Upper lobe of right lung (tissue), 1 donor: ENCODE measurements at regions not wholly inside any gene's neighbourhood (a gene's known extent, or its start where the extent isn't known, plus 50 kb on each side); places are given as distances from the start of the nearest gene placed in this dataset.

Source experiments
- ATAC-seq: fragments of 200-7000 bp; cut with Tn5 transposase; one replicate; pipeline ENCODE4 v1.9.1; 2020; ENCODE audit warnings: mild to moderate bottlenecking, moderate library complexity
- DNase-seq: peaks from one replicate; pipeline ENCODE4 v3.0.0-alpha.2; 2020
- H3K27ac ChIP-seq: fragments of 200-600 bp; one replicate; pipeline ENCODE4 v1.8.0; 2022
- H3K27me3 ChIP-seq: fragments of 200-600 bp; one replicate; pipeline ENCODE4 v1.8.0; 2022; ENCODE audit warnings: mild to moderate bottlenecking
- H3K36me3 ChIP-seq: fragments of 200-600 bp; one replicate; pipeline ENCODE4 v1.8.0; 2022
- H3K4me1 ChIP-seq: fragments of 200-600 bp; one replicate; pipeline ENCODE4 v1.8.0; 2022
- H3K4me3 ChIP-seq: fragments of 200-600 bp; one replicate; pipeline ENCODE4 v1.8.0; 2022; ENCODE audit warnings: mild to moderate bottlenecking
- H3K9me3 ChIP-seq: fragments of 200-600 bp; one replicate; pipeline ENCODE4 v1.8.0; 2022
- CTCF ChIP-seq: fragments of 200-600 bp; IDR thresholded peaks from one replicate; pipeline ENCODE4 v1.8.0; 2022; ENCODE audit warnings: antibody characterized with exemption
- intact Hi-C: fragments of 100-400 bp; cut with DNase I; formaldehyde crosslinking; loops from one replicate; pipeline ENCODE4 v1.11.0; 2022
- donor health status: DM: no; HTN: yes; CAD: no; lungs with severe emphysema.

GRCh38 chr7:1344421-1344820 is 111.7 kb downstream of the UNCX start:
- Histone ChIP-seq H3K27me3 (peaks cover 17% of the 10 kb centered on the region), H3K9me3 (no peaks in the 10 kb centered on the region), H3K4me1 (no peaks in the 10 kb centered on the region), H3K4me3 (no peak overlapping the region), H3K36me3 (no peaks in the 10 kb centered on the region), H3K27ac (no peak overlapping the region)
- DNase-seq, result no peak
- ATAC-seq, result no peak
- intact Hi-C loops, result no loop called here
- no peak for TF ChIP-seq CTCF

- peaks cover 17% of the 10 kb centered on the region for H3K27me3 ChIP-seq
- DNase-seq (no peak), ATAC-seq (no peak)
- H3K9me3 ChIP-seq, result no peaks in the 10 kb centered on the region
- H3K27ac ChIP-seq, result no peak overlapping the region
- no peak overlapping the region for H3K4me3 ChIP-seq
- intact Hi-C loops, result no loop called here
- H3K4me1 ChIP-seq, result no peaks in the 10 kb centered on the region
- no peak for TF ChIP-seq CTCF
- H3K36me3 ChIP-seq, result no peaks in the 10 kb centered on the region
Measured at GRCh38 chr7:1344981-1345701, 112.5 kb downstream of the UNCX start.

- H3K4me3 ChIP-seq, result no peak overlapping the region
- TF ChIP-seq CTCF, result no peak
- no peaks in the 10 kb centered on the region for H3K9me3 ChIP-seq
- H3K27ac ChIP-seq, result no peak overlapping the region
- DNase-seq (no peak), ATAC-seq (no peak)
- intact Hi-C loops, result no loop called here
- peaks cover 17% of the 10 kb centered on the region for H3K27me3 ChIP-seq
- H3K36me3 ChIP-seq, result no peaks in the 10 kb centered on the region
- H3K4me1 ChIP-seq, result no peaks in the 10 kb centered on the region
Measured at GRCh38 chr7:1345796-1346755, 113.2 kb downstream of the MICALL2 start.

GRCh38 chr7:1346851-1347250 is 112.4 kb downstream of the MICALL2 start:
- intact Hi-C loops, result no loop called here
- no peaks in the 10 kb centered on the region for H3K36me3 ChIP-seq
- no peaks in the 10 kb centered on the region for H3K4me1 ChIP-seq
- no peak overlapping the region for H3K27ac ChIP-seq
- no peaks in the 10 kb centered on the region for H3K9me3 ChIP-seq
- no peak for ATAC-seq
- H3K27me3 ChIP-seq, result peaks cover 23% of the 10 kb centered on the region
- DNase-seq, result no peak
- no peak for TF ChIP-seq CTCF
- H3K4me3 ChIP-seq, result no peak overlapping the region

- TF ChIP-seq CTCF, result no peak
- Histone ChIP-seq H3K36me3 (no peaks in the 10 kb centered on the region), H3K9me3 (no peaks in the 10 kb centered on the region), H3K27ac (no peak overlapping the region), H3K27me3 (peaks cover 36% of the 10 kb centered on the region), H3K4me3 (no peak overlapping the region), H3K4me1 (no peaks in the 10 kb centered on the region)
- no peak for DNase-seq
- ATAC-seq, result no peak
- intact Hi-C loops, result no loop called here
Measured at GRCh38 chr7:1348096-1348822, 111.0 kb downstream of the MICALL2 start.
